Astrocyte of the spinal cord (primary cell): ENCODE measurements at regions not wholly inside any gene's neighbourhood (a gene's known extent, or its start where the extent isn't known, plus 50 kb on each side); places are given as distances from the start of the nearest gene placed in this dataset.

Experiments
- DNase-seq: peaks from one replicate; pipeline ENCODE4 v3.0.0; 2011; ENCODE audit warnings: low read depth, low spot score
- H3K4me3 ChIP-seq: 2 replicates; pipeline ENCODE4 v1.5.1; 2011; ENCODE audit warnings: low read depth, mild to moderate bottlenecking, low read length, moderate library complexity
- in situ Hi-C: cut with HindIII; loops from 2 replicates; pipeline ENCODE4 v1.10.0; 2017; ENCODE audit warnings: low sequenced_read_pairs
- TF ChIP-seq, protein P1 (sequence below): IDR thresholded peaks from 2 replicates; pipeline ENCODE4 v1.5.1; 2012; ENCODE audit warnings: low read depth, mild to moderate bottlenecking, low read length, inconsistent platforms

DNA sequence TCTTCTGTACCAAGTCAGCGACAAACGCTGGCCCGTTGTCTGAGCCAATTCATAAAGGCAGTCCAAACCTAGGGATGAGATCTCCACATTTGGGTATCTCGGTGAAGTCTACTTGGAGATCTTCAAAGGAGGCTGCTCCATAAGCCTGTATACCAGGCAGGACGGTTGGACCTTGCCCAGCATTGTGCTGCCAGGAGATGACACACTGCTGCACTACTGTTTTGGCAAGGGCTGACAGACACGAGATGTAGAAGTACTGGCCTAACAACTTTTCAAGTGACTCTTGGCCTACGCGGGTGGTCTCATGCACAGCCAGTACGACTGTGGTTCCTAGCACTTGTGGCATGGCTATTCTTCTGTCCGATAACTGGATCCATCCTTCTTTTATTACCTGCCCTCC is 135.3 kb downstream of the SLC38A6 start:
- no peak for DNase-seq
- H3K4me3 ChIP-seq: no peak overlapping the region
- in situ Hi-C loops: no loop called here
- TF ChIP-seq, protein P1, sequence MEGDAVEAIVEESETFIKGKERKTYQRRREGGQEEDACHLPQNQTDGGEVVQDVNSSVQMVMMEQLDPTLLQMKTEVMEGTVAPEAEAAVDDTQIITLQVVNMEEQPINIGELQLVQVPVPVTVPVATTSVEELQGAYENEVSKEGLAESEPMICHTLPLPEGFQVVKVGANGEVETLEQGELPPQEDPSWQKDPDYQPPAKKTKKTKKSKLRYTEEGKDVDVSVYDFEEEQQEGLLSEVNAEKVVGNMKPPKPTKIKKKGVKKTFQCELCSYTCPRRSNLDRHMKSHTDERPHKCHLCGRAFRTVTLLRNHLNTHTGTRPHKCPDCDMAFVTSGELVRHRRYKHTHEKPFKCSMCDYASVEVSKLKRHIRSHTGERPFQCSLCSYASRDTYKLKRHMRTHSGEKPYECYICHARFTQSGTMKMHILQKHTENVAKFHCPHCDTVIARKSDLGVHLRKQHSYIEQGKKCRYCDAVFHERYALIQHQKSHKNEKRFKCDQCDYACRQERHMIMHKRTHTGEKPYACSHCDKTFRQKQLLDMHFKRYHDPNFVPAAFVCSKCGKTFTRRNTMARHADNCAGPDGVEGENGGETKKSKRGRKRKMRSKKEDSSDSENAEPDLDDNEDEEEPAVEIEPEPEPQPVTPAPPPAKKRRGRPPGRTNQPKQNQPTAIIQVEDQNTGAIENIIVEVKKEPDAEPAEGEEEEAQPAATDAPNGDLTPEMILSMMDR: no peak

DNA sequence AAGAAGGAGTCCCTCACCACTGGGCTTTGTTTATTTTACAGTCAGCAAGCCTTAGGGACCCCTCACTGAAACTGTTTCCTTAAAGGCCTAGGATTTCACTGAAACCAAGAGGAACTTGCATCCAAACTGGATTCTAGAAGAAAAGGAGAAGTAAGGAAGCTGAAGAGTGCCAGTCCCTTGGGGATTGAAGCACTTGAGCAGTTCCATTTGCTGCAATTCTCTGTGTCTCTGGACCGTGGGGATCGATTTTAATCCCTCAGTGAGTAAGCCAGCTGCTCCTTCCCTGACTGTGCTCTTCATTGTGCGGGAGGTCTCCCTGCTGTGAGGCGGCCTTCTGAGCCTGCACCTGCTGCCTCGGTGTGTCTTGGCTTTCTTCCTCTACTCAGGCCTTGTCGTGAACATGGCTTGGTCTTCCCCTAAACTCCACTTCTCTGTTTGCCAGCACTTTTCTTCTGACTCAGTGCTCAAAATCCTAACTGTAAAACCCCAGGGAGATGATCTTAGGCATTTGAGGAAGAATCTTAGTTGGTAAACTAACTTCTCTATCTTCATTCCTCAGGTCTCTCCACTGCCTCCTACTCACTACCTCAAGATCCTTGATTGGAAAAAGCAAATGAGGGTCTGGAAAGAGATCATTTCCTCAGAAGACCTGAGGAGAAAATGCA is 132.6 kb downstream of the SLC38A6 start:
- in situ Hi-C loops: no loop called here
- TF ChIP-seq, protein P1: no peak
- H3K4me3 ChIP-seq: no peak overlapping the region
- no peak for DNase-seq

DNA sequence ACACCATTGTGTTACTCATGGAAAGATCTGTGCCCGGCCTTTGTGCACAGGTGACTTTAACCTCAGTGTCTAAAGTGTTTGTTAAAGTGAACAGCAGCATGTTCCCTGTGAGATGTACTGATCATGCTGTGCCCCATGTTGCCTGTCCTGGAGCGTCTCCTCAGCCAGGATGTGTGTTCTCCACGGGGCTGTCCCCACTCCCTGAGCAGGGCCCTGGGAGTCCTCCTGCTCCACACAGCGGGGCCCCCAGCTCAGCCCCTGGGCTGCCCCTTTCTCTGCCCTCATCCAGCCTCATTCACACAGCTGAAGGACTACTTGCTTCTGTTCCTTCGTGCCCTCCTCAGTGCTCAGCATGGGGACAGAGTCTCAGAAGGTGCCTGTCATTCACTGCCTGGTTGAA is 131.5 kb downstream of the SLC38A6 start:
- in situ Hi-C loops: no loop called here
- TF ChIP-seq, protein P1: no peak
- DNase-seq: no peak
- H3K4me3 ChIP-seq: no peak overlapping the region

DNA sequence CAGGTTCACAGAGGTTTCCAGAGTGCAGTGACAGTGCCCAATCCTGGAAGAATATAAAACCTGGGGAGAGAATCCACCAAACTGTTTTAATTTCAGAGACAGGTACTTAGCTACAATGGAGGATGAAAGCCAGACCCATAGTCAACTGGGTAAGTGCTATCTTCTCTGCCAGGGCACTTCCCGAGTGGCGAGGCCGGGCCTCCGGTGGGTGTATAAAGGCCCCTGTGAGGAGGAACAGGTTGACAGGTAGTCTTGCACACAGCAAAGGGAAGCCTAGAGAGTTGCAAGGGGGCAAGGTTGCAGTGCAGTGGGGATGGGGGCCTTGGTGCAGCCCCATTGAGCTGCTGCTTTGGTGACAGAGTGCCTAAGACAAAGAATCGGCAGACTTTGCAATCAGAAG is 130.7 kb downstream of the SLC38A6 start:
- no peak overlapping the region for H3K4me3 ChIP-seq
- in situ Hi-C loops: no loop called here
- DNase-seq: no peak
- TF ChIP-seq, protein P1: no peak

DNA sequence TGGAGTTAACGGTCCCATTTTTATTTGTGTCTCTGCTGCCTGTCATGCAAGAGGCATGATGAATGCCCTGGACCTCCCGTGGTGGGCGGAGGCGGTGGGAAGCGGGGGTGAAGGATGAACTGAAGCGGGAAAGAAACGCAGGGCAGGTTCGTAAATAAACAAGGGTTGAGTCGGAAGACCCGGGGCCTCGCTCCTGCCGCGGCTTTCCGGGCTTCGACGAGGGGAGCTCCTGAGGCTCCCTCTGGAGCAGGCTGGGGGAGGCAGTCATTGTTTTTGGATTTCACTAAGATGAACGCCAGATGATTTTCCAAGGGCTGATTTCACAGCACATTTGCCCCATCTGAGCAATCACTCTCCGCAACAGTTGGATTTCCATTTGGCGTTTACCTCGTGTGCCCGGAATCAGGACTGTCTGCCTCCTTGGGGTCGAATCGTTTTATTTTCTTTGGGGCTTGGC is 130.2 kb downstream of the SLC38A6 start:
- H3K4me3 ChIP-seq: no peak overlapping the region
- DNase-seq: peak; percentile 74
- in situ Hi-C loops: no loop called here
- TF ChIP-seq, protein P1: no peak

DNA sequence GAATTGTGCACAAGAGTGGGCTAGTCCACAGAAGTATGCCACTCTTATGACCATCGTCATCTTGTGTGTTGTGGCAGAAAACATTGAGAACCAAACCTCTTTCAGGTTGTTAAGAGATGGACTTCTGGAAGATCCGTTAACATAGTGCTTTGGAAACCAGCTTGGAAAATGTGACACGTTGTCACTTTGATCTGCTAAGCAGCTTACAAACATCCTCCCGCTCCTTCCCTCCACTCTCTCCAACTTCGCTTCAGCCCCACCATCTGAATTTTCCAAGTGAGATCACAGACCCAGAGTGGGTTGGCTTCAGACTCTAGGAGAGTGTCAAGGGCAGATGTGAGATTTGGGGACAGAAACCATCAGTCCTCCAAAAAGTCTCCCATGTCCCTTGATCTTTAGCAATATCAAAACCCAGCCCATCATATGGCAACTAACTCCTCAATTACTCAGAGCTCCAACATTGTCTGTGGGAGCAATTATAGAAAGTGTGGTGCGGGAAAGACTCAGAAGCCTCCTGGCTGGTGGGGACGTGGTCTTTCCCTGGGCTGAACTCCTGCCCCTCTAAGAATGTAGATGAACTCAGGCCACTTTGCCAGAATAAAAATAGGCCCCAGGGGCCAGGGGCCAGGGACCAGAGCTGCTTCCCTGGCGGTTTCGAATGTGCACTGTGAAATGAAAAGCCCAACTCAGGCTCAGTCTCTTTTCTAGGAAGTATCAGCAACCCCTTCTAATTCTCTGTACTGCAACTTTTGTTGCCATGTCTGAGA is 129.5 kb downstream of the SLC38A6 start:
- in situ Hi-C loops: no loop called here
- no peak overlapping the region for H3K4me3 ChIP-seq
- no peak for DNase-seq
- TF ChIP-seq, protein P1: no peak
